CD4-positive, alpha-beta T cell (primary cell): ENCODE measurements at regions not wholly inside any gene's neighbourhood (a gene's known extent, or its start where the extent isn't known, plus 50 kb on each side); places are given as distances from the start of the nearest gene placed in this dataset.

Experiments used
- ATAC-seq: fragments of 200-7000 bp; cut with Tn5 transposase; one replicate; pipeline ENCODE4 v1.10.0; 2022; ENCODE audit warnings: mild to moderate bottlenecking; ENCODE audit not compliant: poor library complexity
- CTCF ChIA-PET: fragments of 350-600 bp; sonication (Branson Sonifier 250); formaldehyde crosslinking; loops from one replicate; lab custom pipeline; 2021; ENCODE audit warnings: antibody characterized with exemption, inconsistent platforms; lab: Charles Lee
- POLR2A ChIA-PET: fragments of 350-600 bp; sonication (Branson Sonifier 250); formaldehyde crosslinking; loops from one replicate; lab custom pipeline; 2021; ENCODE audit warnings: antibody characterized with exemption, inconsistent platforms; lab: Charles Lee
- DNase-seq, 14 experiments: peaks; one replicate each; pipeline ENCODE4 v3.0.0-alpha.2; 2013 to 2020; ENCODE audit warnings: mixed read lengths in 2 of 14
- H3K27ac ChIP-seq, 2 donors: one replicate each; pipeline versions ENCODE4 v1.5.1 to v1.7.0; 2013; ENCODE audit warnings: low read length in 2 of 2, low read depth in 1 of 2, mild to moderate bottlenecking in 1 of 2
- H3K27me3 ChIP-seq, 2 experiments: 1 replicate in 1 of 2; 2 replicates in 1 of 2; pipeline versions ENCODE4 v1.6.1 to v1.7.0; 2013; ENCODE audit warnings: low read length in 2 of 2, control low read depth in 1 of 2, mild to moderate bottlenecking in 1 of 2, moderate library complexity in 1 of 2; ENCODE audit not compliant: insufficient read depth in 2 of 2, control insufficient read depth in 1 of 2
- H3K36me3 ChIP-seq: one replicate; pipeline ENCODE4 v1.6.1; 2013; ENCODE audit warnings: low read length, control low read depth; ENCODE audit not compliant: insufficient read depth
- H3K4me1 ChIP-seq: one replicate; pipeline ENCODE4 v1.6.1; 2013; ENCODE audit warnings: low read length, control low read depth; ENCODE audit not compliant: insufficient read depth
- H3K4me3 ChIP-seq: one replicate; pipeline ENCODE4 v1.5.1; 2013; ENCODE audit warnings: mild to moderate bottlenecking, low read length, moderate library complexity
- H3K9me3 ChIP-seq, 2 experiments: 1 replicate in 1 of 2; 2 replicates in 1 of 2; pipeline versions ENCODE4 v1.6.1 to v1.7.0; 2013; ENCODE audit warnings: low read length in 2 of 2, mild to moderate bottlenecking in 2 of 2, control low read depth in 1 of 2, moderate library complexity in 1 of 2; ENCODE audit not compliant: control insufficient read depth in 1 of 2, insufficient read depth in 1 of 2
- H3K27ac Mint-ChIP-seq: one replicate; pipeline ENCODE4 v1.8.0; 2020; ENCODE audit warnings: mixed read lengths
- H3K27me3 Mint-ChIP-seq: one replicate; pipeline ENCODE4 v1.8.0; 2021; ENCODE audit warnings: mixed read lengths
- H3K36me3 Mint-ChIP-seq: one replicate; pipeline ENCODE4 v1.8.0; 2021; ENCODE audit warnings: low read depth, mixed read lengths
- H3K4me1 Mint-ChIP-seq: one replicate; pipeline ENCODE4 v1.8.0; 2021; ENCODE audit warnings: low read depth, mixed read lengths
- H3K4me3 Mint-ChIP-seq: one replicate; pipeline ENCODE4 v1.8.0; 2020; ENCODE audit warnings: mild to moderate bottlenecking, mixed read lengths
- H3K9me3 Mint-ChIP-seq: one replicate; pipeline ENCODE4 v1.8.0; 2020; ENCODE audit warnings: mixed read lengths
- CTCF ChIP-seq: fragments of 200-600 bp; IDR thresholded peaks from one replicate; pipeline ENCODE4 v1.8.0; 2022; ENCODE audit warnings: antibody characterized with exemption, mild to moderate bottlenecking
- intact Hi-C, 2 experiments: fragments of 100-400 bp; cut with DNase I in 1 of 2; cut with micrococcal nuclease in 1 of 2; formaldehyde crosslinking; loops; one replicate each; pipeline versions ENCODE4 v1.15.1 to v1.9.0; 2023 to 2025; cut with DNase I, micrococcal nuclease

- no peaks in the 10 kb centered on the region for H3K27me3 ChIP-seq
- Mint-ChIP-seq H3K9me3 (no peaks in the 10 kb centered on the region), H3K27ac (no peak overlapping the region), H3K27me3 (no peaks in the 10 kb centered on the region), H3K4me1 (no peaks in the 10 kb centered on the region), H3K36me3 (no peaks in the 10 kb centered on the region), H3K4me3 (no peak overlapping the region)
- no peaks in the 10 kb centered on the region for H3K4me1 ChIP-seq
- no peaks in the 10 kb centered on the region for H3K9me3 ChIP-seq
- ATAC-seq = no peak
- no peak for DNase-seq
- intact Hi-C loops = no loop called here
- POLR2A ChIA-PET = no interaction called here
- no peak overlapping the region for H3K27ac ChIP-seq
- TF ChIP-seq CTCF = no peak
- CTCF ChIA-PET = no interaction called here
- no peak overlapping the region for H3K4me3 ChIP-seq
- H3K36me3 ChIP-seq = no peaks in the 10 kb centered on the region
Measured at GRCh38 chr3:106943071-106943470, 434.2 kb upstream of the CCDC54 start.

- H3K27me3 ChIP-seq = no peaks in the 10 kb centered on the region
- Mint-ChIP-seq H3K9me3 (no peaks in the 10 kb centered on the region), H3K4me3 (no peak overlapping the region), H3K27me3 (no peaks in the 10 kb centered on the region), H3K4me1 (no peaks in the 10 kb centered on the region), H3K27ac (no peak overlapping the region), H3K36me3 (no peaks in the 10 kb centered on the region)
- H3K9me3 ChIP-seq = no peaks in the 10 kb centered on the region
- TF ChIP-seq CTCF = no peak
- no peak overlapping the region for H3K27ac ChIP-seq
- intact Hi-C loops = no loop called here
- ATAC-seq (no peak), DNase-seq (no peak)
- H3K36me3 ChIP-seq = no peaks in the 10 kb centered on the region
- no peaks in the 10 kb centered on the region for H3K4me1 ChIP-seq
- no peak overlapping the region for H3K4me3 ChIP-seq
- ChIA-PET CTCF (no interaction called here), POLR2A (no interaction called here)
Measured at GRCh38 chr3:106945435-106945834, 431.8 kb upstream of the CCDC54 start.

- Histone ChIP-seq H3K36me3 (no peaks in the 10 kb centered on the region), H3K4me1 (no peaks in the 10 kb centered on the region), H3K27me3 (no peaks in the 10 kb centered on the region), H3K9me3 (no peaks in the 10 kb centered on the region), H3K27ac (no peak overlapping the region), H3K4me3 (no peak overlapping the region)
- no peak for DNase-seq
- no peaks in the 10 kb centered on the region for H3K9me3 Mint-ChIP-seq
- intact Hi-C loops = no loop called here
- no peaks in the 10 kb centered on the region for H3K36me3 Mint-ChIP-seq
- no peaks in the 10 kb centered on the region for H3K4me1 Mint-ChIP-seq
- ChIA-PET CTCF (no interaction called here), POLR2A (no interaction called here)
- H3K27ac Mint-ChIP-seq = no peak overlapping the region
- ATAC-seq = no peak
- H3K4me3 Mint-ChIP-seq = no peak overlapping the region
- TF ChIP-seq CTCF = no peak
- no peaks in the 10 kb centered on the region for H3K27me3 Mint-ChIP-seq
Measured at GRCh38 chr3:106946866-106947265, 430.4 kb upstream of the CCDC54 start.
